HepG2 (cell line): ENCODE measurements at regions not wholly inside any gene's neighbourhood (a gene's known extent, or its start where the extent isn't known, plus 50 kb on each side); places are given as distances from the start of the nearest gene placed in this dataset.

Experiments used
- MAFK ChIP-seq, 2 experiments: IDR thresholded peaks in 1 of 2; conservative IDR thresholded peaks in 1 of 2; 2 replicates each; pipeline ENCODE4 v1.6.1; 2011; ENCODE audit warnings: improper control_type of control experiment in 2 of 2, low read length in 2 of 2
- NFAT5 ChIP-seq: sonication (generic); formaldehyde crosslinking; IDR thresholded peaks from 2 replicates; pipeline ENCODE4 v1.4.0; 2020; ENCODE audit warnings: missing genetic modification reagents
- POGZ ChIP-seq: sonication (generic); formaldehyde crosslinking; IDR thresholded peaks from 2 replicates; pipeline ENCODE4 v1.4.0; 2020; ENCODE audit warnings: mild to moderate bottlenecking, missing genetic modification reagents
- POLR2A ChIP-seq, 2 experiments: IDR thresholded peaks; 2 replicates each; pipeline ENCODE4 v1.6.1; 2011; ENCODE audit warnings: low read depth in 2 of 2, low read length in 2 of 2, mild to moderate bottlenecking in 1 of 2, moderate library complexity in 1 of 2; ENCODE audit not compliant: insufficient read depth in 1 of 2
- ZNF12 ChIP-seq: sonication (generic); formaldehyde crosslinking; IDR thresholded peaks from 2 replicates; pipeline ENCODE4 v1.5.0; 2020; ENCODE audit warnings: missing genetic modification reagents
- ZNF329 ChIP-seq: sonication (generic); formaldehyde crosslinking; IDR thresholded peaks from 2 replicates; pipeline ENCODE4 v1.9.0; 2021; ENCODE audit warnings: low read depth, mild to moderate bottlenecking, missing genetic modification reagents

- TF ChIP-seq ZNF12 (CRISPR knock-in tag) (no peak), POGZ (CRISPR knock-in tag) (no peak), POLR2A (IDR thresholded peaks at IDR 0.05; ENCODE audit: insufficient read depth in 1 of 2, low read depth in 2 of 2, low read length in 2 of 2) (no peak), NFAT5 (CRISPR knock-in tag) (no peak), ZNF329 (no peak), MAFK (conservative IDR thresholded peaks at IDR 0.05 in 1 of 2, IDR thresholded peaks at IDR 0.05 in 1 of 2; ENCODE audit: low read length in 2 of 2) (no peak)
These were observed 364.4 kb downstream of the KCNJ3 start for GRCh38 chr2:155062922-155063258.
